ENCODE measurements at regions not wholly inside any gene's neighbourhood (a gene's known extent, or its start where the extent isn't known, plus 50 kb on each side); places are given as distances from the start of the nearest gene placed in this dataset.
"Not testable (repeated sequence)": the region's sequence is repeated elsewhere in the genome, so short reads cannot be mapped to it uniquely, and the experiment has no call there.

DNA sequence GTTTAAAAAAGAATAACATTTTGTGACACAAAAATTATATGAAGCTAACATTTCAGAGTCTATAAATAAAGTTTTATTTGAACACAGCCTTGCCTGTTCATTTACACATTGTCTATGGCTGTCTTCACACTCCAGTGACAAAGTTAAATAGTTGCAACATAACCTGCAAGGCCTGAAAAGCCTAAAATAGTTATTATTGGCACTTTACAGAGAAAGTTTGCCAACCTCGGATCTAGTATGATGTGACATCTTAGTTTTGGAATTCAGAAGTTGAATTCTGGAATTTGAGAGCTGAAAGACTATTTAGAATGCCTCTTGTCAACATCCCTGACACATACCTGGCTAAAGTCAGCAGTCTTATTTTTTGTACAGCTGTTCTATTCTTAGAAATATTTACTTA, 68.3 kb downstream of the DYRK2 start:
- Histone ChIP-seq H3K4me3 (ENCODE audit: low read length in 2 of 2) (no peak overlapping the region), H3K9me3 (ENCODE audit: control insufficient read depth, low read length) (no peaks in the 10 kb centered on the region), H3K27ac (ENCODE audit: low read depth in 1 of 2, low read length in 2 of 2) (peak overlapping the region in 1 of 2 donors; percentile 89), H3K4me1 (ENCODE audit: control insufficient read depth in 1 of 2, insufficient read depth in 2 of 2, low read length in 2 of 2) (peaks cover 6 to 7% of the 10 kb centered on the region in 2 donors), H3K27me3 (ENCODE audit: control insufficient read depth in 1 of 2, insufficient read depth in 2 of 2, low read length in 1 of 2) (no peaks in the 10 kb centered on the region), H3K36me3 (ENCODE audit: control insufficient read depth in 1 of 2, insufficient read depth in 2 of 2, low read length in 1 of 2) (no peaks in the 10 kb centered on the region)
- intact Hi-C loops (cut with DNase I) = loop anchor here in 1 of 2 donors (10.0 kb wide), 1 partner anchor 52 kb away; no protein-coding TSS in a partner anchor
- WGBS, 2 donors = 0 to 5% methylated on average over 1 of the region's 1 CpG
- ATAC-seq (ENCODE audit: low FRiP score) = peak; percentile 56
- DNase-seq = no peak

- H3K36me3 ChIP-seq (ENCODE audit: control insufficient read depth in 1 of 2, insufficient read depth in 2 of 2, low read length in 1 of 2); H3K4me1 ChIP-seq (ENCODE audit: control insufficient read depth in 1 of 2, insufficient read depth in 2 of 2, low read length in 2 of 2); H3K9me3 ChIP-seq (ENCODE audit: control insufficient read depth, low read length); DNase-seq; H3K27ac ChIP-seq (ENCODE audit: low read depth in 1 of 2, low read length in 2 of 2); H3K27me3 ChIP-seq (ENCODE audit: control insufficient read depth in 1 of 2, insufficient read depth in 2 of 2, low read length in 1 of 2); ATAC-seq (ENCODE audit: low FRiP score); H3K4me3 ChIP-seq (ENCODE audit: low read length in 2 of 2): not testable (repeated sequence)
- intact Hi-C loops (cut with DNase I) = loop anchor here in 1 of 2 donors (10.0 kb wide), 1 partner anchor 55 kb away; no protein-coding TSS in a partner anchor
- WGBS, 2 donors = 75 to 82% methylated on average over 20 to 28 of the region's 30 CpGs
These were observed 70.8 kb downstream of the DYRK2 start for GRCh38 chr12:67719303-67719702.

- H3K4me3 ChIP-seq (ENCODE audit: low read length in 2 of 2) = no peak overlapping the region
- H3K36me3 ChIP-seq (ENCODE audit: control insufficient read depth in 1 of 2, insufficient read depth in 2 of 2, low read length in 1 of 2) = no peaks in the 10 kb centered on the region
- ATAC-seq (ENCODE audit: low FRiP score) (peak; percentile 67), DNase-seq (no peak)
- peaks cover 6 to 7% of the 10 kb centered on the region in 2 donors for H3K4me1 ChIP-seq (ENCODE audit: control insufficient read depth in 1 of 2, insufficient read depth in 2 of 2, low read length in 2 of 2)
- no peak overlapping the region for H3K27ac ChIP-seq (ENCODE audit: low read depth in 1 of 2, low read length in 2 of 2)
- no peaks in the 10 kb centered on the region for H3K27me3 ChIP-seq (ENCODE audit: control insufficient read depth in 1 of 2, insufficient read depth in 2 of 2, low read length in 1 of 2)
- intact Hi-C loops (cut with DNase I) = loop anchor here in 1 of 2 donors (10.0 kb wide), 1 partner anchor 104 kb away; no protein-coding TSS in a partner anchor
- 28 to 31% methylated on average over 3 of the region's 3 CpGs for WGBS, 2 donors
- no peaks in the 10 kb centered on the region for H3K9me3 ChIP-seq (ENCODE audit: control insufficient read depth, low read length)
These were observed 71.9 kb downstream of the DYRK2 start for GRCh38 chr12:67720351-67720856.

GRCh38 chr12:67721248-67721647, 72.7 kb downstream of the DYRK2 start:
- Histone ChIP-seq H3K36me3 (ENCODE audit: control insufficient read depth in 1 of 2, insufficient read depth in 2 of 2, low read length in 1 of 2) (no peaks in the 10 kb centered on the region), H3K27ac (ENCODE audit: low read depth in 1 of 2, low read length in 2 of 2) (no peak overlapping the region), H3K9me3 (ENCODE audit: control insufficient read depth, low read length) (no peaks in the 10 kb centered on the region), H3K27me3 (ENCODE audit: control insufficient read depth in 1 of 2, insufficient read depth in 2 of 2, low read length in 1 of 2) (no peaks in the 10 kb centered on the region), H3K4me1 (ENCODE audit: control insufficient read depth in 1 of 2, insufficient read depth in 2 of 2, low read length in 2 of 2) (peaks cover 6 to 7% of the 10 kb centered on the region in 2 donors), H3K4me3 (ENCODE audit: low read length in 2 of 2) (no peak overlapping the region)
- DNase-seq (no peak), ATAC-seq (ENCODE audit: low FRiP score) (peak; percentile 55)
- 6% methylated on average over 4 of the region's 4 CpGs for WGBS, 2 donors
- intact Hi-C loops (cut with DNase I) = loop anchor here in 1 of 2 donors (10.0 kb wide), 1 partner anchor 104 kb away; no protein-coding TSS in a partner anchor

DNA sequence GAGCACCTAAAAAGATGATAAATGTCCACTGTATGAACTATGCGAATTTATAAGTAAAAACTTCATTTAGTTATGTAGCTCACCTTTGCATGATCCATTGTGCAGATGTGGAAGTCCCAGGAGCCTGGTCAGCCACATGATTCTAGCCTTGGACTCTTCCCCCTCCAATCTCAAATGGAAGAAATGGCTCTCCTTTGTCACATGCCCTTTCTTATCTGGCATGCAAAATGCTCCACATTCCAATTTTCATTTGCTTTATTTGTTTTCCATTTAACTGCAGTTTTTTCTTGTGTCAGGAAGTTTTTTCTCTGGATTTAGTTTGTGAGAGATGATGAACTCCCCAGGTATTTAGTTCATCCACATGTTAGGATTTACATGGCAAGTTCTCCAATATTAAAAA, 73.8 kb downstream of the DYRK2 start:
- H3K4me3 ChIP-seq (ENCODE audit: low read length in 2 of 2) = no peak overlapping the region
- no peaks in the 10 kb centered on the region for H3K9me3 ChIP-seq (ENCODE audit: control insufficient read depth, low read length)
- ATAC-seq (ENCODE audit: low FRiP score) (no peak), DNase-seq (no peak)
- intact Hi-C loops (cut with DNase I) = loop anchor here in 1 of 2 donors (10.0 kb wide), 1 partner anchor 103 kb away; no protein-coding TSS in a partner anchor
- peaks cover 6 to 7% of the 10 kb centered on the region in 2 donors for H3K4me1 ChIP-seq (ENCODE audit: control insufficient read depth in 1 of 2, insufficient read depth in 2 of 2, low read length in 2 of 2)
- H3K36me3 ChIP-seq (ENCODE audit: control insufficient read depth in 1 of 2, insufficient read depth in 2 of 2, low read length in 1 of 2) = no peaks in the 10 kb centered on the region
- H3K27me3 ChIP-seq (ENCODE audit: control insufficient read depth in 1 of 2, insufficient read depth in 2 of 2, low read length in 1 of 2) = no peaks in the 10 kb centered on the region
- no peak overlapping the region for H3K27ac ChIP-seq (ENCODE audit: low read depth in 1 of 2, low read length in 2 of 2)
- WGBS, 2 donors = 87 to 96% methylated on average over 1 of the region's 1 CpG

- no peak for DNase-seq
- intact Hi-C loops (cut with DNase I) = loop anchor here in 1 of 2 donors (10.0 kb wide), 1 partner anchor 98 kb away; no protein-coding TSS in a partner anchor
- Histone ChIP-seq H3K27ac (ENCODE audit: low read depth in 1 of 2, low read length in 2 of 2) (no peak overlapping the region), H3K9me3 (ENCODE audit: control insufficient read depth, low read length) (no peaks in the 10 kb centered on the region), H3K4me1 (ENCODE audit: control insufficient read depth in 1 of 2, insufficient read depth in 2 of 2, low read length in 2 of 2) (peaks cover 0 to 2% of the 10 kb centered on the region in 2 donors), H3K27me3 (ENCODE audit: control insufficient read depth in 1 of 2, insufficient read depth in 2 of 2, low read length in 1 of 2) (no peaks in the 10 kb centered on the region), H3K4me3 (ENCODE audit: low read length in 2 of 2) (no peak overlapping the region), H3K36me3 (ENCODE audit: control insufficient read depth in 1 of 2, insufficient read depth in 2 of 2, low read length in 1 of 2) (no peaks in the 10 kb centered on the region)
- 91 to 96% methylated on average over 3 of the region's 3 CpGs for WGBS, 2 donors
- ATAC-seq (ENCODE audit: low FRiP score) = no peak
These were observed 78.3 kb downstream of the DYRK2 start for GRCh38 chr12:67726868-67727267.

DNA sequence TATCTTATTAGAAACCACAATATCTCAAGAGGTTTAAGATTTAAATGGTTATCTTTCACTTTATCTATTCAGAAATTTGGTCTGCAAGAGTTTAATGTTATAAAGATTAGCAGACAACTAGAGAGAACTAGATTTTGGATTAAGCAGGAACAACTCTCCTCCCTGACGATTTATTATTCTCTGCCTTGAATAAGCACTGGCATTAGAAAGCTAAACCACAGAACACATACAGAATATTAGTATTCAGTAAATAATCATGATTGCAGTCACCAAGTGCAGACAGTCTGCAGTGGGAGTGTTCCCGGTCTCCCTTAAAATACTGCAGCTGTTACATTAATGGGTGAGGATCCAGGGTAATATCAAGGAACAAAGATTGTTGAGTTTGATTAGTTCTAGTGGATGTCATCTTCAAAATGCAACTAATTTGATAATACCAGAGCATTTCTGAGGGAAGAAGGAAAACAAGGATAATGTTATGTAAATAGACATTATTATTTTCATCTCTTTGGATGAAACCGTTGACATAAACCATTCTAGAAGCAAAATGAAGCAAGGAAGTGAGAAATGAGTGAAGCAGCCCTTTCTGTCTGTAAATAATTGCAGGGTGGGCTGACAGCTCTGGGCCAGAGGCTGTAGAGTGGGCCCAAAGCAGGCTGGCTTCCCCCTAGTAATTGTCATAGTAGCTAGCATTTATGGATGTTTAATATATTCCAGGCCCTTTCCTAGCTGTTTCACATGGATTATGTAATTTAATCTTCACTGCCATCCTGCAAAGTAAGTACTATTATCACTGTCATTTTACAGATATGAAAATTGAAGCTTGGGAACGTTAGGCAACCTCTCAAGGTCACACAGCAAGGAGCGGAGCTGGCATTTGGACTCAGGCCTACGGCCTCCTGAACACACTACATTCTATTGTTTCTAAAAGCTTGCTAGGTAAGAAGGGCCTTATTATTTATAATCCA, 79.4 kb downstream of the DYRK2 start:
- no peak overlapping the region for H3K4me3 ChIP-seq (ENCODE audit: low read length in 2 of 2)
- intact Hi-C loops (cut with DNase I) = loop anchor here in 1 of 2 donors (10.0 kb wide), 1 partner anchor 97 kb away; no protein-coding TSS in a partner anchor
- no peak overlapping the region for H3K27ac ChIP-seq (ENCODE audit: low read depth in 1 of 2, low read length in 2 of 2)
- H3K4me1 ChIP-seq (ENCODE audit: control insufficient read depth in 1 of 2, insufficient read depth in 2 of 2, low read length in 2 of 2) = peaks cover 0 to 2% of the 10 kb centered on the region in 2 donors
- H3K36me3 ChIP-seq (ENCODE audit: control insufficient read depth in 1 of 2, insufficient read depth in 2 of 2, low read length in 1 of 2) = no peaks in the 10 kb centered on the region
- 91 to 93% methylated on average over 6 of the region's 6 CpGs for WGBS, 2 donors
- H3K27me3 ChIP-seq (ENCODE audit: control insufficient read depth in 1 of 2, insufficient read depth in 2 of 2, low read length in 1 of 2) = no peaks in the 10 kb centered on the region
- ATAC-seq (ENCODE audit: low FRiP score) (no peak), DNase-seq (no peak)
- no peaks in the 10 kb centered on the region for H3K9me3 ChIP-seq (ENCODE audit: control insufficient read depth, low read length)

GRCh38 chr12:67732857-67733256, 84.3 kb downstream of the DYRK2 start:
- no peaks in the 10 kb centered on the region for H3K9me3 ChIP-seq (ENCODE audit: control insufficient read depth, low read length)
- 96 to 97% methylated on average over 4 of the region's 4 CpGs for WGBS, 2 donors
- DNase-seq = no peak
- H3K27ac ChIP-seq (ENCODE audit: low read depth in 1 of 2, low read length in 2 of 2) = no peak overlapping the region
- H3K36me3 ChIP-seq (ENCODE audit: control insufficient read depth in 1 of 2, insufficient read depth in 2 of 2, low read length in 1 of 2) = no peaks in the 10 kb centered on the region
- intact Hi-C loops (cut with DNase I) = no loop called here
- ATAC-seq (ENCODE audit: low FRiP score) = no peak
- H3K4me3 ChIP-seq (ENCODE audit: low read length in 2 of 2) = no peak overlapping the region
- peaks cover 0 to 2% of the 10 kb centered on the region in 2 donors for H3K4me1 ChIP-seq (ENCODE audit: control insufficient read depth in 1 of 2, insufficient read depth in 2 of 2, low read length in 2 of 2)
- no peaks in the 10 kb centered on the region for H3K27me3 ChIP-seq (ENCODE audit: control insufficient read depth in 1 of 2, insufficient read depth in 2 of 2, low read length in 1 of 2)

Data from aorta (tissue), 5 donors.